GM23338 (cell line): ENCODE measurements at regions not wholly inside any gene's neighbourhood (a gene's known extent, or its start where the extent isn't known, plus 50 kb on each side); places are given as distances from the start of the nearest gene placed in this dataset.

Source experiments
- TF ChIP-seq, protein P1 (sequence below): IDR thresholded peaks from 2 replicates; pipeline ENCODE4 v1.6.1; 2016; ENCODE audit warnings: antibody characterized with exemption
- TF ChIP-seq, protein P2 (sequence below), 2 experiments: fragments of 200-600 bp in 1 of 2; sonication (generic) in 1 of 2; conservative IDR thresholded peaks; 2 replicates each; pipeline versions ENCODE4 v1.5.1 to v1.6.1; 2016 to 2017; ENCODE audit warnings: antibody characterized with exemption in 2 of 2, low read depth in 2 of 2, mild to moderate bottlenecking in 2 of 2, moderate library complexity in 1 of 2
- TF ChIP-seq, protein P3 (sequence below): IDR thresholded peaks from one replicate; pipeline ENCODE4 v1.6.1; 2018; ENCODE audit warnings: antibody characterized with exemption; ENCODE audit not compliant: unreplicated experiment

DNA sequence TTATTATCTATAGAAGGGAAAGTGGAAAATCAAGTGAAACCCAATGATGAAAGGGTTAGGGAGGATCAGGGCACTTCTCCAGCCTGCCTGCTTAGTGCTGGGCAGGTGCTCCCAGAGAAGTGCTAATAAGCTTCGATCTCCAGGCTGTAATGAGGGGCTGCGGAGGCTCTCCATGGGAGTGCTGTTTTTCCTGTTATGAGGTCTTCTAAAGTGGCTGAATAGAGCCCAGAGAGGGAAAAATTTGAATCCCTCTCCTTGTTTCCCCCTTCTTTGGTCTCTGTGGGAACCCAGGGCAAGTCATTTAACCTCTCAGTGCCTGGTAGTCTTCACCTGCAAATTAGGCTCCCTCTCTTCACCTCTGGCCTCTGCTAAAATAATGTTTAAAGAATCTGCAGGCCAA is 351.7 kb upstream of the DCC start:
- TF ChIP-seq, protein P1, sequence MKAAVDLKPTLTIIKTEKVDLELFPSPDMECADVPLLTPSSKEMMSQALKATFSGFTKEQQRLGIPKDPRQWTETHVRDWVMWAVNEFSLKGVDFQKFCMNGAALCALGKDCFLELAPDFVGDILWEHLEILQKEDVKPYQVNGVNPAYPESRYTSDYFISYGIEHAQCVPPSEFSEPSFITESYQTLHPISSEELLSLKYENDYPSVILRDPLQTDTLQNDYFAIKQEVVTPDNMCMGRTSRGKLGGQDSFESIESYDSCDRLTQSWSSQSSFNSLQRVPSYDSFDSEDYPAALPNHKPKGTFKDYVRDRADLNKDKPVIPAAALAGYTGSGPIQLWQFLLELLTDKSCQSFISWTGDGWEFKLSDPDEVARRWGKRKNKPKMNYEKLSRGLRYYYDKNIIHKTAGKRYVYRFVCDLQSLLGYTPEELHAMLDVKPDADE = no peak
- TF ChIP-seq, protein P2, sequence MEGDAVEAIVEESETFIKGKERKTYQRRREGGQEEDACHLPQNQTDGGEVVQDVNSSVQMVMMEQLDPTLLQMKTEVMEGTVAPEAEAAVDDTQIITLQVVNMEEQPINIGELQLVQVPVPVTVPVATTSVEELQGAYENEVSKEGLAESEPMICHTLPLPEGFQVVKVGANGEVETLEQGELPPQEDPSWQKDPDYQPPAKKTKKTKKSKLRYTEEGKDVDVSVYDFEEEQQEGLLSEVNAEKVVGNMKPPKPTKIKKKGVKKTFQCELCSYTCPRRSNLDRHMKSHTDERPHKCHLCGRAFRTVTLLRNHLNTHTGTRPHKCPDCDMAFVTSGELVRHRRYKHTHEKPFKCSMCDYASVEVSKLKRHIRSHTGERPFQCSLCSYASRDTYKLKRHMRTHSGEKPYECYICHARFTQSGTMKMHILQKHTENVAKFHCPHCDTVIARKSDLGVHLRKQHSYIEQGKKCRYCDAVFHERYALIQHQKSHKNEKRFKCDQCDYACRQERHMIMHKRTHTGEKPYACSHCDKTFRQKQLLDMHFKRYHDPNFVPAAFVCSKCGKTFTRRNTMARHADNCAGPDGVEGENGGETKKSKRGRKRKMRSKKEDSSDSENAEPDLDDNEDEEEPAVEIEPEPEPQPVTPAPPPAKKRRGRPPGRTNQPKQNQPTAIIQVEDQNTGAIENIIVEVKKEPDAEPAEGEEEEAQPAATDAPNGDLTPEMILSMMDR (conservative IDR thresholded peaks at IDR 0.05; ENCODE audit: low read depth in 2 of 2) = no peak
- TF ChIP-seq, protein P3, sequence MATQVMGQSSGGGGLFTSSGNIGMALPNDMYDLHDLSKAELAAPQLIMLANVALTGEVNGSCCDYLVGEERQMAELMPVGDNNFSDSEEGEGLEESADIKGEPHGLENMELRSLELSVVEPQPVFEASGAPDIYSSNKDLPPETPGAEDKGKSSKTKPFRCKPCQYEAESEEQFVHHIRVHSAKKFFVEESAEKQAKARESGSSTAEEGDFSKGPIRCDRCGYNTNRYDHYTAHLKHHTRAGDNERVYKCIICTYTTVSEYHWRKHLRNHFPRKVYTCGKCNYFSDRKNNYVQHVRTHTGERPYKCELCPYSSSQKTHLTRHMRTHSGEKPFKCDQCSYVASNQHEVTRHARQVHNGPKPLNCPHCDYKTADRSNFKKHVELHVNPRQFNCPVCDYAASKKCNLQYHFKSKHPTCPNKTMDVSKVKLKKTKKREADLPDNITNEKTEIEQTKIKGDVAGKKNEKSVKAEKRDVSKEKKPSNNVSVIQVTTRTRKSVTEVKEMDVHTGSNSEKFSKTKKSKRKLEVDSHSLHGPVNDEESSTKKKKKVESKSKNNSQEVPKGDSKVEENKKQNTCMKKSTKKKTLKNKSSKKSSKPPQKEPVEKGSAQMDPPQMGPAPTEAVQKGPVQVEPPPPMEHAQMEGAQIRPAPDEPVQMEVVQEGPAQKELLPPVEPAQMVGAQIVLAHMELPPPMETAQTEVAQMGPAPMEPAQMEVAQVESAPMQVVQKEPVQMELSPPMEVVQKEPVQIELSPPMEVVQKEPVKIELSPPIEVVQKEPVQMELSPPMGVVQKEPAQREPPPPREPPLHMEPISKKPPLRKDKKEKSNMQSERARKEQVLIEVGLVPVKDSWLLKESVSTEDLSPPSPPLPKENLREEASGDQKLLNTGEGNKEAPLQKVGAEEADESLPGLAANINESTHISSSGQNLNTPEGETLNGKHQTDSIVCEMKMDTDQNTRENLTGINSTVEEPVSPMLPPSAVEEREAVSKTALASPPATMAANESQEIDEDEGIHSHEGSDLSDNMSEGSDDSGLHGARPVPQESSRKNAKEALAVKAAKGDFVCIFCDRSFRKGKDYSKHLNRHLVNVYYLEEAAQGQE = no peak
